H1 (cell line): ENCODE measurements at regions not wholly inside any gene's neighbourhood (a gene's known extent, or its start where the extent isn't known, plus 50 kb on each side); places are given as distances from the start of the nearest gene placed in this dataset.

Source experiments
- CBX5 ChIP-seq: fragments of 300-800, 300-1000 bp; sonication (generic); IDR thresholded peaks from 2 replicates; pipeline ENCODE4 v1.7.1; 2016; ENCODE audit warnings: antibody characterized with exemption, low read length, low read depth
- CHD7 ChIP-seq: fragments of 300-600 bp; sonication (generic); IDR thresholded peaks from 2 replicates; pipeline ENCODE4 v1.7.1; 2012; ENCODE audit warnings: low read length, moderate library complexity, mild to moderate bottlenecking, inconsistent platforms; ENCODE audit not compliant: insufficient replicate concordance
- CTBP2 ChIP-seq: IDR thresholded peaks from 2 replicates; pipeline ENCODE4 v1.7.0; 2011; ENCODE audit warnings: borderline replicate concordance, mild to moderate bottlenecking, moderate library complexity, mixed read lengths, low read length; ENCODE audit not compliant: insufficient read depth, insufficient read length
- E2F6 ChIP-seq: IDR thresholded peaks from 2 replicates; pipeline ENCODE4 v1.6.1; 2012; ENCODE audit warnings: inconsistent platforms
- FOSL1 ChIP-seq: IDR thresholded peaks from 2 replicates; pipeline ENCODE4 v1.6.1; 2011; ENCODE audit warnings: mild to moderate bottlenecking, low read depth, low read length, moderate library complexity; ENCODE audit not compliant: insufficient read depth
- KDM5A ChIP-seq: fragments of 200-600 bp; IDR thresholded peaks from 2 replicates; pipeline ENCODE4 v1.7.1; 2012; ENCODE audit warnings: mild to moderate bottlenecking, low read length, inconsistent platforms, mixed read lengths
- PHF8 ChIP-seq: fragments of 200-600 bp; sonication (generic); conservative IDR thresholded peaks from 2 replicates; pipeline ENCODE4 v1.7.1; 2012; ENCODE audit warnings: low read depth, mild to moderate bottlenecking, inconsistent platforms, low read length, moderate library complexity
- POLR2A ChIP-seq, 2 experiments: IDR thresholded peaks; 1 replicate in 1 of 2; 2 replicates in 1 of 2; pipeline ENCODE4 v1.6.1; 2011; ENCODE audit warnings: low read depth in 2 of 2, low read length in 2 of 2, mild to moderate bottlenecking in 2 of 2; ENCODE audit errors: control extremely low read depth in 1 of 2
- POU5F1 ChIP-seq: IDR thresholded peaks from 2 replicates; pipeline ENCODE4 v1.6.1; 2011; ENCODE audit warnings: low read depth, mild to moderate bottlenecking, low read length, moderate library complexity
- RXRA ChIP-seq: IDR thresholded peaks from 2 replicates; pipeline ENCODE4 v1.6.1; 2011; ENCODE audit warnings: low read depth, mild to moderate bottlenecking, low read length, moderate library complexity; ENCODE audit not compliant: insufficient read depth
- SAP30 ChIP-seq: fragments of 300-600 bp; sonication (generic); IDR thresholded peaks from 2 replicates; pipeline ENCODE4 v1.7.1; 2012; ENCODE audit warnings: low read length, moderate library complexity, mild to moderate bottlenecking, inconsistent platforms; ENCODE audit not compliant: insufficient read depth, insufficient replicate concordance

GRCh38 chr11:37560991-37561390 is 963.0 kb upstream of the RAG2 start (continued):
- TF ChIP-seq CHD7 (no peak), POU5F1 (no peak), CTBP2 (no peak), RXRA (no peak), CBX5 (no peak), PHF8 (no peak), POLR2A (IDR thresholded peaks at IDR 0.05; ENCODE audit: control extremely low read depth in 1 of 2, low read depth in 2 of 2, low read length in 2 of 2) (no peak), KDM5A (no peak), SAP30 (no peak), E2F6 (no peak), FOSL1 (no peak)
